ENCODE measurements at regions not wholly inside any gene's neighbourhood (a gene's known extent, or its start where the extent isn't known, plus 50 kb on each side); places are given as distances from the start of the nearest gene placed in this dataset.

DNA sequence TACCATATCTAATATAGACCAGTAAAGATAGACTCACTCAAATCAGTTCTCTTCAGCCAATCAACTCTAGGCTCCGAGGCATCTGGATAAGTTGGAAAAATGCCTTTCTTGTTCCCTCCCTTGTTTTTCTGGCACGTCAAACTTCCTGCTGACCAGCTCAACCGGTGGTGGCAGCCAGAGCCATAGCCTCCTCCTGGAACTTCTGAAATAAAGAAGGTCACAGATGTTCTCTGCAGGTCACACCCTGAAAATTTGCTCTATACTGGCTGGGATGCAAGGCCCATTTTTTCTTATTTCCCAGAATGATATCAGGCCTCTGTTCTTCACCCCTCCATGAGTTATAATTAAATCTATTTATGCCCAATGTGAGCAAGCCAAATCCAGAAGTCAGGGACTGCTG lies 81.9 kb downstream of the BMP4 start:
- Histone ChIP-seq H3K36me3 (ENCODE audit: control insufficient read depth, insufficient read depth, low read length) (no peaks in the 10 kb centered on the region), H3K27me3 (ENCODE audit: control insufficient read depth, insufficient read depth, low read length, poor library complexity, severe bottlenecking) (no peaks in the 10 kb centered on the region), H3K4me1 (ENCODE audit: control insufficient read depth, insufficient read depth, low read length) (no peaks in the 10 kb centered on the region), H3K9me3 (ENCODE audit: control insufficient read depth, low read length) (no peaks in the 10 kb centered on the region), H3K27ac (ENCODE audit: low read depth, low read length) (no peak overlapping the region), H3K9ac (ENCODE audit: extremely low read depth, low read length, poor library complexity, severe bottlenecking) (no peak overlapping the region), H3K4me3 (ENCODE audit: low read length) (no peak overlapping the region)
- no peak for DNase-seq
- Mint-ChIP-seq H3K27me3 (ENCODE audit: insufficient read depth) (no peaks in the 10 kb centered on the region), H3K27ac (no peak overlapping the region), H3K4me1 (peaks cover 6% of the 10 kb centered on the region), H3K9me3 (no peaks in the 10 kb centered on the region), H3K4me3 (no peak overlapping the region), H3K36me3 (ENCODE audit: low read depth) (no peaks in the 10 kb centered on the region)
- TF ChIP-seq, protein P1, sequence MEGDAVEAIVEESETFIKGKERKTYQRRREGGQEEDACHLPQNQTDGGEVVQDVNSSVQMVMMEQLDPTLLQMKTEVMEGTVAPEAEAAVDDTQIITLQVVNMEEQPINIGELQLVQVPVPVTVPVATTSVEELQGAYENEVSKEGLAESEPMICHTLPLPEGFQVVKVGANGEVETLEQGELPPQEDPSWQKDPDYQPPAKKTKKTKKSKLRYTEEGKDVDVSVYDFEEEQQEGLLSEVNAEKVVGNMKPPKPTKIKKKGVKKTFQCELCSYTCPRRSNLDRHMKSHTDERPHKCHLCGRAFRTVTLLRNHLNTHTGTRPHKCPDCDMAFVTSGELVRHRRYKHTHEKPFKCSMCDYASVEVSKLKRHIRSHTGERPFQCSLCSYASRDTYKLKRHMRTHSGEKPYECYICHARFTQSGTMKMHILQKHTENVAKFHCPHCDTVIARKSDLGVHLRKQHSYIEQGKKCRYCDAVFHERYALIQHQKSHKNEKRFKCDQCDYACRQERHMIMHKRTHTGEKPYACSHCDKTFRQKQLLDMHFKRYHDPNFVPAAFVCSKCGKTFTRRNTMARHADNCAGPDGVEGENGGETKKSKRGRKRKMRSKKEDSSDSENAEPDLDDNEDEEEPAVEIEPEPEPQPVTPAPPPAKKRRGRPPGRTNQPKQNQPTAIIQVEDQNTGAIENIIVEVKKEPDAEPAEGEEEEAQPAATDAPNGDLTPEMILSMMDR (conservative IDR thresholded peaks at IDR 0.05), result no peak
- WGBS, 2 experiments (ENCODE audit: insufficient coverage in 1 of 2, insufficient read length in 1 of 2), result 95 to 100% methylated on average over 2 to 3 of the region's 3 CpGs

GRCh38 chr14:53872681-53873089 lies 83.9 kb downstream of the BMP4 start:
- Histone ChIP-seq H3K9ac (ENCODE audit: extremely low read depth, low read length, poor library complexity, severe bottlenecking) (no peak overlapping the region), H3K27ac (ENCODE audit: low read depth, low read length) (no peak overlapping the region), H3K4me3 (ENCODE audit: low read length) (no peak overlapping the region), H3K4me1 (ENCODE audit: control insufficient read depth, insufficient read depth, low read length) (no peaks in the 10 kb centered on the region), H3K9me3 (ENCODE audit: control insufficient read depth, low read length) (no peaks in the 10 kb centered on the region), H3K27me3 (ENCODE audit: control insufficient read depth, insufficient read depth, low read length, poor library complexity, severe bottlenecking) (no peaks in the 10 kb centered on the region), H3K36me3 (ENCODE audit: control insufficient read depth, insufficient read depth, low read length) (no peaks in the 10 kb centered on the region)
- no peak overlapping the region for H3K27ac Mint-ChIP-seq
- no peaks in the 10 kb centered on the region for H3K27me3 Mint-ChIP-seq (ENCODE audit: insufficient read depth)
- no peaks in the 10 kb centered on the region for H3K4me1 Mint-ChIP-seq
- TF ChIP-seq, protein P1 (conservative IDR thresholded peaks at IDR 0.05), result no peak
- H3K4me3 Mint-ChIP-seq, result no peak overlapping the region
- DNase-seq, result no peak
- 94% methylated on average over 1 of the region's 1 CpG; no CpG with 5 or more reads in 1 of the 2 experiments for WGBS, 2 experiments (ENCODE audit: insufficient coverage in 1 of 2, insufficient read length in 1 of 2)
- H3K36me3 Mint-ChIP-seq (ENCODE audit: low read depth), result no peaks in the 10 kb centered on the region
- H3K9me3 Mint-ChIP-seq, result no peaks in the 10 kb centered on the region

DNA sequence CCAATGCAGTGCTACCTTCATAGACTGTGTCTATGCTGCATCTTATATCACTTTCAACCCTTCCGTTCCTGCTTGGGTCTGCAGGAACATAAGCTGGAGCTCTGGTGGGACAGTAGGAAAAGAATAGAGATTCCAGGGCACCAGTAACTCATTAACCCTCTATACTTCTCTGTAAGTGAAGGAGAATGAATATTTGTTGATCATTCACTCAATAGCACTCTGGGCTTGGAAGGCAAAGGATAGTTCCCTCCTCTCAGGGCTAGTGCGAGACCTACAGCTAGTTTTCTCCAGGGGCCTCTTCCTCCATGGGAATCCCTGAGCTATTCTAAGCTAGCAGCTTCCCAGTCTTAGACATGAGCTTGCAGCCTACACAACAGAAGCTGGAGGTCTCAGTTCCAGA lies 84.7 kb downstream of the BMP4 start:
- Mint-ChIP-seq H3K27ac (no peak overlapping the region), H3K36me3 (ENCODE audit: low read depth) (no peaks in the 10 kb centered on the region), H3K4me1 (no peaks in the 10 kb centered on the region), H3K27me3 (ENCODE audit: insufficient read depth) (no peaks in the 10 kb centered on the region), H3K4me3 (no peak overlapping the region), H3K9me3 (no peaks in the 10 kb centered on the region)
- Histone ChIP-seq H3K36me3 (ENCODE audit: control insufficient read depth, insufficient read depth, low read length) (no peaks in the 10 kb centered on the region), H3K4me1 (ENCODE audit: control insufficient read depth, insufficient read depth, low read length) (no peaks in the 10 kb centered on the region), H3K9me3 (ENCODE audit: control insufficient read depth, low read length) (no peaks in the 10 kb centered on the region), H3K9ac (ENCODE audit: extremely low read depth, low read length, poor library complexity, severe bottlenecking) (no peak overlapping the region), H3K4me3 (ENCODE audit: low read length) (no peak overlapping the region), H3K27me3 (ENCODE audit: control insufficient read depth, insufficient read depth, low read length, poor library complexity, severe bottlenecking) (peaks cover under 1% of the 10 kb centered on the region), H3K27ac (ENCODE audit: low read depth, low read length) (no peak overlapping the region)
- 89% methylated on average over 1 of the region's 2 CpGs; no CpG with 5 or more reads in 1 of the 2 experiments for WGBS, 2 experiments (ENCODE audit: insufficient coverage in 1 of 2, insufficient read length in 1 of 2)
- TF ChIP-seq, protein P1 (conservative IDR thresholded peaks at IDR 0.05), result no peak
- no peak for DNase-seq
